H1 (cell line): ENCODE measurements at regions not wholly inside any gene's neighbourhood (a gene's known extent, or its start where the extent isn't known, plus 50 kb on each side); places are given as distances from the start of the nearest gene placed in this dataset.

Experiments
- CTCF ChIA-PET: fragments of 300-600 bp; sonication (Branson Sonifier 250); formaldehyde crosslinking; loops from one replicate; lab custom pipeline; 2021; ENCODE audit not compliant: partially characterized antibody; lab: Charles Lee
- POLR2A ChIA-PET: fragments of 300-600 bp; sonication (Branson Sonifier 250); formaldehyde crosslinking; loops from one replicate; lab custom pipeline; 2021; ENCODE audit warnings: inconsistent platforms; ENCODE audit not compliant: partially characterized antibody; lab: Charles Lee
- DNase-seq, 2 experiments: peaks; one replicate each; pipeline versions ENCODE4 v3.0.0 to v3.0.0-alpha.2; 2010 to 2022; ENCODE audit warnings: low spot score in 2 of 2, low read depth in 1 of 2, mixed read lengths in 1 of 2
- FAIRE-seq: peaks from 2 replicates; lab custom pipeline; 2011; peaks lifted over from hg19 to GRCh38; lab: Jason Lieb, UNC
- H2AFZ ChIP-seq: 2 replicates; pipeline ENCODE4 v1.8.1; 2012; ENCODE audit warnings: low read length, inconsistent platforms
- H2AK5ac ChIP-seq: 2 replicates; pipeline ENCODE4 v1.6.1; 2013; ENCODE audit warnings: low read depth, low read length
- H2BK120ac ChIP-seq: replicated peaks from 2 replicates; pipeline ENCODE3; 2013; ENCODE audit warnings: low read depth, low read length, inconsistent platforms
- H2BK12ac ChIP-seq: 2 replicates; pipeline ENCODE4 v1.6.1; 2013; ENCODE audit warnings: low read depth, low read length
- H2BK15ac ChIP-seq: 2 replicates; pipeline ENCODE4 v1.6.1; 2013; ENCODE audit warnings: low read length
- H2BK20ac ChIP-seq: 2 replicates; pipeline ENCODE4 v1.6.1; 2013; ENCODE audit warnings: low read length
- H2BK5ac ChIP-seq: 2 replicates; pipeline ENCODE4 v1.6.1; 2013; ENCODE audit warnings: low read depth, low read length
- H3K14ac ChIP-seq: 2 replicates; pipeline ENCODE4 v1.6.1; 2013; ENCODE audit warnings: inconsistent platforms; ENCODE audit not compliant: insufficient read length
- H3K18ac ChIP-seq: 2 replicates; pipeline ENCODE4 v1.6.1; 2013; ENCODE audit warnings: low read length; ENCODE audit errors: extremely low read depth
- H3K23ac ChIP-seq: 2 replicates; pipeline ENCODE4 v1.6.1; 2013; ENCODE audit warnings: inconsistent platforms; ENCODE audit not compliant: insufficient read length
- H3K23me2 ChIP-seq: 2 replicates; pipeline ENCODE4 v1.6.1; 2013; ENCODE audit warnings: low read depth, low read length
- H3K27ac ChIP-seq: 2 replicates; pipeline ENCODE4 v1.6.1; 2011; ENCODE audit warnings: low read depth, low read length, inconsistent platforms
- H3K27me3 ChIP-seq, 4 experiments: replicated peaks in 1 of 4; 1 replicate in 1 of 4; 2 replicates in 3 of 4; pipeline versions ENCODE4 v1.6.1 to v1.8.1; 2011 to 2013; ENCODE audit warnings: low read length in 3 of 4, mild to moderate bottlenecking in 3 of 4, inconsistent platforms in 2 of 4, mixed read lengths in 2 of 4, moderate library complexity in 1 of 4; ENCODE audit not compliant: control insufficient read depth in 3 of 4, insufficient read depth in 3 of 4; ENCODE audit errors: extremely low read depth in 1 of 4
- H3K36me3 ChIP-seq, 4 experiments: 2 replicates each; pipeline versions ENCODE4 v1.6.1 to v1.8.1; 2011 to 2013; ENCODE audit warnings: mild to moderate bottlenecking in 4 of 4, low read length in 3 of 4, moderate library complexity in 2 of 4, control low read depth in 1 of 4, inconsistent platforms in 1 of 4; ENCODE audit not compliant: insufficient read depth in 4 of 4, control insufficient read depth in 2 of 4
- H3K4ac ChIP-seq: replicated peaks from 2 replicates; pipeline ENCODE3; 2013; ENCODE audit warnings: low read length, low read depth, mixed read lengths, inconsistent platforms; ENCODE audit not compliant: insufficient read length
- H3K4me1 ChIP-seq, 4 experiments: replicated peaks in 1 of 4; 1 replicate in 1 of 4; 2 replicates in 3 of 4; pipeline versions ENCODE4 v1.6.1 to v1.8.1; 2011 to 2013; ENCODE audit warnings: low read length in 3 of 4, inconsistent platforms in 2 of 4, mixed read lengths in 1 of 4; ENCODE audit not compliant: insufficient read depth in 4 of 4, control insufficient read depth in 3 of 4
- H3K4me2 ChIP-seq, 2 experiments: 2 replicates each; pipeline versions ENCODE4 v1.6.1 to v1.8.1; 2011 to 2013; ENCODE audit warnings: low read depth in 2 of 2, low read length in 2 of 2, control low read depth in 1 of 2, inconsistent platforms in 1 of 2, mild to moderate bottlenecking in 1 of 2; ENCODE audit not compliant: insufficient read depth in 1 of 2
- H3K4me3 ChIP-seq, 4 experiments: fragments of 200-600, 300-600 bp in 1 of 4; sonication (generic), shearing (Covaris generic), sonication (Bioruptor Twin) in 1 of 4; 2 replicates each; pipeline versions ENCODE4 v1.5.1 to v1.8.1; 2011 to 2016; ENCODE audit warnings: low read length in 4 of 4, low read depth in 3 of 4, control low read depth in 2 of 4, inconsistent platforms in 2 of 4, mild to moderate bottlenecking in 2 of 4, mixed read lengths in 1 of 4, moderate library complexity in 1 of 4; ENCODE audit not compliant: insufficient read depth in 2 of 4; ENCODE audit errors: extremely low read depth in 1 of 4
- H3K56ac ChIP-seq: replicated peaks from 2 replicates; pipeline ENCODE3; 2013; ENCODE audit warnings: low read depth, mild to moderate bottlenecking, mixed read lengths, low read length, inconsistent platforms; ENCODE audit not compliant: insufficient read length
- H3K79me1 ChIP-seq: 2 replicates; pipeline ENCODE4 v1.6.1; 2013; ENCODE audit warnings: low read depth, low read length, control low read depth
- H3K79me2 ChIP-seq, 2 experiments: 2 replicates each; pipeline versions ENCODE4 v1.6.1 to v1.8.1; 2012 to 2013; ENCODE audit warnings: low read length in 2 of 2, mild to moderate bottlenecking in 2 of 2, inconsistent platforms in 1 of 2; ENCODE audit not compliant: insufficient read depth in 2 of 2, control insufficient read depth in 1 of 2
- H3K9ac ChIP-seq, 4 experiments: replicated peaks in 1 of 4; 1 replicate in 1 of 4; 2 replicates in 3 of 4; pipeline versions ENCODE4 v1.6.1 to v1.8.1; 2011 to 2013; ENCODE audit warnings: low read depth in 3 of 4, low read length in 3 of 4, control low read depth in 2 of 4, mild to moderate bottlenecking in 2 of 4, moderate library complexity in 2 of 4, inconsistent platforms in 1 of 4; ENCODE audit errors: extremely low read depth in 1 of 4
- H3K9me3 ChIP-seq, 2 experiments: 2 replicates each; pipeline versions ENCODE4 v1.6.1 to v1.8.1; 2012 to 2013; ENCODE audit warnings: mild to moderate bottlenecking in 2 of 2, moderate library complexity in 2 of 2, control low read depth in 1 of 2, inconsistent platforms in 1 of 2, low read depth in 1 of 2, low read length in 1 of 2, mixed read lengths in 1 of 2; ENCODE audit not compliant: insufficient read depth in 2 of 2
- H4K20me1 ChIP-seq, 2 experiments: replicated peaks in 1 of 2; 2 replicates each; pipeline versions ENCODE3 to v1.8.1; 2011 to 2013; ENCODE audit warnings: inconsistent platforms in 2 of 2, low read length in 2 of 2, mild to moderate bottlenecking in 1 of 2; ENCODE audit not compliant: insufficient read depth in 2 of 2, control insufficient read depth in 1 of 2
- H4K5ac ChIP-seq: 2 replicates; pipeline ENCODE4 v1.6.1; 2013; ENCODE audit warnings: low read length, low read depth, mixed read lengths, inconsistent platforms; ENCODE audit not compliant: insufficient read length
- H4K8ac ChIP-seq: 2 replicates; pipeline ENCODE4 v1.8.0; 2013; ENCODE audit warnings: mild to moderate bottlenecking, moderate library complexity, low read length, inconsistent platforms; ENCODE audit not compliant: insufficient read depth; ENCODE audit errors: extremely low read depth
- H4K91ac ChIP-seq: replicated peaks from 2 replicates; pipeline ENCODE3; 2013; ENCODE audit warnings: low read length, mixed read lengths, inconsistent platforms; ENCODE audit not compliant: insufficient read length
- BCL11A ChIP-seq, 2 experiments: IDR thresholded peaks; one replicate each; pipeline ENCODE4 v1.6.1; 2011; ENCODE audit warnings: low read depth in 2 of 2, low read length in 2 of 2, mild to moderate bottlenecking in 2 of 2
- CTCF ChIP-seq, 3 experiments: IDR thresholded peaks; 1 replicate in 2 of 3; 2 replicates in 1 of 3; pipeline versions ENCODE4 v1.5.1 to v1.6.1; 2011; ENCODE audit warnings: low read length in 3 of 3, mild to moderate bottlenecking in 3 of 3, inconsistent platforms in 2 of 3, low read depth in 1 of 3, moderate library complexity in 1 of 3; ENCODE audit not compliant: insufficient read depth in 1 of 3; ENCODE audit errors: control extremely low read depth in 1 of 3
- RAD21 ChIP-seq, 2 experiments: IDR thresholded peaks in 1 of 2; conservative IDR thresholded peaks in 1 of 2; 2 replicates each; pipeline ENCODE4 v1.6.1; 2011; ENCODE audit warnings: low read depth in 2 of 2, low read length in 2 of 2, improper control_type of control experiment in 1 of 2, inconsistent platforms in 1 of 2, mild to moderate bottlenecking in 1 of 2, moderate library complexity in 1 of 2
- TCF12 ChIP-seq: IDR thresholded peaks from 2 replicates; pipeline ENCODE4 v1.6.1; 2011; ENCODE audit warnings: low read depth, mild to moderate bottlenecking, low read length
- WGBS, 2 experiments: shearing (Covaris generic) in 1 of 2; methylation state at CpG; one replicate each; pipeline versions ENCODE4 v1.1.6 to v1.1.7; 2013 to 2015; ENCODE audit warnings: low lambda C conversion rate in 2 of 2, mixed read lengths in 2 of 2, inconsistent platforms in 1 of 2, low coverage in 1 of 2, missing lambda C conversion rate in 1 of 2; ENCODE audit not compliant: insufficient replicate concordance in 2 of 2, insufficient coverage in 1 of 2, insufficient read length in 1 of 2; ENCODE audit errors: extremely low coverage in 1 of 2, missing lambda C conversion rate in 1 of 2; 5-methylcytosine and 5-hydroxymethylcytosine counted together
- TF ChIP-seq, protein P1 (sequence below): IDR thresholded peaks from 2 replicates; pipeline ENCODE4 v1.6.1; 2012; ENCODE audit warnings: inconsistent platforms

DNA sequence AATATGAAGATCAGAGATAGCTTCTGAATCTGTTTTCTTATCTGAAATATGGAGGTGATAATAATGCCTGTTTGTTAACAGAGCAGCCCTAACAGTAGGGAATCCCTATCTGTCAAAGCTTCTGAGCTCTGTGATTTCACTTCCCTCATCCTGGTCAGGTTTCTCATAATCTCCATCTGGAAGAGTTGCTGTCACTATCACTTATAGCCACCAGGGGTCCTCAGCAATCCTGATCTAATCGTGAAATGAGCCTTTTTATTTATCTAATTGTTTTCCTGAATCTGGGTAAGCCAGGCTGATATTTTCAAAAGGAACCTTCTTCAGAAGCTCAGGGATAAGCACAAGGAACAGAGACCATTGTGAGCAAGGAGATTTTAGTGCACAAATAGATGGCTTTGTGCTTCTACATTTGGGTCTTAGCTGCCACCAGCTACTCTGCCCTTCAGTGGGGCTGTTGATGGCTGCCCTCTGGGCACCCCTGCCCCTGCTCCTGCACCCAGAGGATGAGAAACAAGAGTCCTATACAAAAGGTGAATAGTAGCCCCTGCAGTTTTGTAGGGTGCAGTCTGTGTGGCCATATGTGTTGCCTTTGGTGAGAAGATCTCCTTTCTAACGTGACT is 196.4 kb upstream of the RADX start:
- DNase-seq (no peak), FAIRE-seq (peak; percentile 70)

More for the DNA sequence above, 196.4 kb upstream of the RADX start:
- H2BK15ac ChIP-seq = no peak overlapping the region
- no peaks in the 10 kb centered on the region for H3K79me1 ChIP-seq
- no peaks in the 10 kb centered on the region for H3K79me2 ChIP-seq
- 14% methylated on average over 1 of the region's 2 CpGs; no CpG with 5 or more reads in 1 of the 2 experiments for WGBS, 2 experiments
- no peak overlapping the region for H3K27ac ChIP-seq
- no peak overlapping the region for H4K91ac ChIP-seq
- H3K23me2 ChIP-seq = no peaks in the 10 kb centered on the region
- H3K36me3 ChIP-seq = no peaks in the 10 kb centered on the region
- H3K18ac ChIP-seq = no peak overlapping the region
- no peak overlapping the region for H3K56ac ChIP-seq
- no peak overlapping the region for H4K8ac ChIP-seq
- H4K5ac ChIP-seq = no peak overlapping the region
- no peaks in the 10 kb centered on the region for H4K20me1 ChIP-seq
- H3K23ac ChIP-seq = no peak overlapping the region
- no peaks in the 10 kb centered on the region for H3K27me3 ChIP-seq
- no peak overlapping the region for H2BK5ac ChIP-seq
- H3K9ac ChIP-seq = no peak overlapping the region
- H2AK5ac ChIP-seq = no peak overlapping the region
- H3K4me2 ChIP-seq = no peak overlapping the region
- H2BK120ac ChIP-seq = no peak overlapping the region
- no peak overlapping the region for H2BK12ac ChIP-seq
- POLR2A ChIA-PET = no interaction called here
- no peaks in the 10 kb centered on the region for H3K4me1 ChIP-seq
- no peak overlapping the region; the same call in 1 of the 2 replicates for H2AFZ ChIP-seq
- TF ChIP-seq BCL11A (IDR thresholded peaks at IDR 0.05; ENCODE audit: low read depth in 2 of 2, low read length in 2 of 2) (no peak), TCF12 (no peak), RAD21 (IDR thresholded peaks at IDR 0.05 in 1 of 2, conservative IDR thresholded peaks at IDR 0.05 in 1 of 2; ENCODE audit: low read depth in 2 of 2, low read length in 2 of 2) (peak; percentile 46 to 56), CTCF (IDR thresholded peaks at IDR 0.05; ENCODE audit: control extremely low read depth in 1 of 3, insufficient read depth in 1 of 3, low read depth in 1 of 3, low read length in 3 of 3) (peak in 2 of 3 experiments; percentile 44 to 54; a peak in 2 of 4 replicates)
- TF ChIP-seq, protein P1, sequence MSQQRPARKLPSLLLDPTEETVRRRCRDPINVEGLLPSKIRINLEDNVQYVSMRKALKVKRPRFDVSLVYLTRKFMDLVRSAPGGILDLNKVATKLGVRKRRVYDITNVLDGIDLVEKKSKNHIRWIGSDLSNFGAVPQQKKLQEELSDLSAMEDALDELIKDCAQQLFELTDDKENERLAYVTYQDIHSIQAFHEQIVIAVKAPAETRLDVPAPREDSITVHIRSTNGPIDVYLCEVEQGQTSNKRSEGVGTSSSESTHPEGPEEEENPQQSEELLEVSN = no peak
- TF ChIP-seq, all 59 proteins: peak for 2
- Histone ChIP-seq H2BK20ac (no peak overlapping the region), H3K14ac (no peak overlapping the region), H3K4me3 (no peak overlapping the region), H3K9me3 (no peaks in the 10 kb centered on the region; a peak in 1 of 4 replicates), H3K4ac (no peak overlapping the region)
- CTCF ChIA-PET = interaction anchor here (0.6 to 2.0 kb wide), 11 partner anchors 10 to 431 kb away, joined by 3 to 13 read pairs (median 4); no protein-coding TSS in a partner anchor
